Activated T-helper 1 cell treated with anti-CD3 and anti-CD28 coated beads, Interleukin-12 subunit alpha, Interleukin-12 subunit beta, Interleukin-2, Interleukin-4 antibody, amounts not matched to agents 30 ng/mL and 10 ng/mL and 1 ng/mL, durations not matched to agents 14 hours and 24 hours and 36 hours (primary cell): ENCODE measurements at regions not wholly inside any gene's neighbourhood (a gene's known extent, or its start where the extent isn't known, plus 50 kb on each side); places are given as distances from the start of the nearest gene placed in this dataset.

ENCODE experiments used
- DNase-seq: peaks from one replicate; pipeline ENCODE4 v3.0.0; 2021; ENCODE audit warnings: low spot score
- H3K27ac Mint-ChIP-seq: one replicate; pipeline ENCODE4 v1.8.0; 2021; ENCODE audit warnings: mild to moderate bottlenecking, mixed read lengths
- H3K27me3 Mint-ChIP-seq: one replicate; pipeline ENCODE4 v1.8.0; 2022; ENCODE audit warnings: mild to moderate bottlenecking, moderate library complexity, mixed read lengths; ENCODE audit not compliant: insufficient read depth
- H3K36me3 Mint-ChIP-seq: one replicate; pipeline ENCODE4 v1.8.0; 2021; ENCODE audit warnings: low read depth, mixed read lengths
- H3K4me1 Mint-ChIP-seq: one replicate; pipeline ENCODE4 v1.8.0; 2021; ENCODE audit warnings: low read depth, mixed read lengths
- H3K4me3 Mint-ChIP-seq: one replicate; pipeline ENCODE4 v1.8.0; 2021; ENCODE audit warnings: mild to moderate bottlenecking, moderate library complexity, mixed read lengths
- H3K9me3 Mint-ChIP-seq: one replicate; pipeline ENCODE4 v1.8.0; 2021; ENCODE audit warnings: mixed read lengths
- intact Hi-C: fragments of 100-400 bp; cut with micrococcal nuclease; formaldehyde crosslinking; loops from one replicate; pipeline ENCODE4 v1.15.1; 2024

GRCh38 chr5:146940295-146940694 is 61.7 kb upstream of the PPP2R2B start:
- Mint-ChIP-seq H3K9me3 (no peaks in the 10 kb centered on the region), H3K36me3 (no peaks in the 10 kb centered on the region), H3K27ac (no peak overlapping the region), H3K4me1 (no peaks in the 10 kb centered on the region), H3K4me3 (no peak overlapping the region), H3K27me3 (peaks cover 4% of the 10 kb centered on the region)
- no peak for DNase-seq
- intact Hi-C loops = no loop called here

- H3K27ac Mint-ChIP-seq = no peak overlapping the region
- H3K36me3 Mint-ChIP-seq = no peaks in the 10 kb centered on the region
- peaks cover 4% of the 10 kb centered on the region for H3K4me1 Mint-ChIP-seq
- H3K4me3 Mint-ChIP-seq = no peak overlapping the region
- H3K27me3 Mint-ChIP-seq = peaks cover 8% of the 10 kb centered on the region
- intact Hi-C loops = no loop called here
- no peak for DNase-seq
- no peaks in the 10 kb centered on the region for H3K9me3 Mint-ChIP-seq
Observed at GRCh38 chr5:146944019-146944418, 65.5 kb upstream of the PPP2R2B start.

- Mint-ChIP-seq H3K4me1 (peaks cover 4% of the 10 kb centered on the region), H3K9me3 (no peaks in the 10 kb centered on the region), H3K4me3 (no peak overlapping the region), H3K27ac (no peak overlapping the region), H3K27me3 (peaks cover 6% of the 10 kb centered on the region), H3K36me3 (no peaks in the 10 kb centered on the region)
- DNase-seq = no peak
- intact Hi-C loops = no loop called here
Observed at GRCh38 chr5:146944764-146945616, 66.4 kb upstream of the PPP2R2B start.

- Mint-ChIP-seq H3K9me3 (no peaks in the 10 kb centered on the region), H3K36me3 (no peaks in the 10 kb centered on the region), H3K4me3 (no peak overlapping the region), H3K4me1 (peaks cover 4% of the 10 kb centered on the region), H3K27me3 (peaks cover 4% of the 10 kb centered on the region), H3K27ac (no peak overlapping the region)
- intact Hi-C loops = no loop called here
- DNase-seq = no peak
Observed at GRCh38 chr5:146945617-146946084, 67.1 kb upstream of the PPP2R2B start.

- H3K36me3 Mint-ChIP-seq = no peaks in the 10 kb centered on the region
- no peak for DNase-seq
- H3K9me3 Mint-ChIP-seq = no peaks in the 10 kb centered on the region
- peaks cover 4% of the 10 kb centered on the region for H3K27me3 Mint-ChIP-seq
- no peak overlapping the region for H3K4me3 Mint-ChIP-seq
- peaks cover 4% of the 10 kb centered on the region for H3K4me1 Mint-ChIP-seq
- H3K27ac Mint-ChIP-seq = no peak overlapping the region
- intact Hi-C loops = no loop called here
Observed at GRCh38 chr5:146947181-146947941, 68.8 kb upstream of the PPP2R2B start.

- Mint-ChIP-seq H3K27me3 (peaks cover 8% of the 10 kb centered on the region), H3K4me3 (no peak overlapping the region), H3K36me3 (no peaks in the 10 kb centered on the region), H3K4me1 (peaks cover 4% of the 10 kb centered on the region), H3K27ac (no peak overlapping the region), H3K9me3 (no peaks in the 10 kb centered on the region)
- intact Hi-C loops = no loop called here
- no peak for DNase-seq
Observed at GRCh38 chr5:146948666-146949065, 70.1 kb upstream of the PPP2R2B start.

- no peak overlapping the region for H3K4me3 Mint-ChIP-seq
- peaks cover 8% of the 10 kb centered on the region for H3K27me3 Mint-ChIP-seq
- no peak for DNase-seq
- intact Hi-C loops = no loop called here
- no peaks in the 10 kb centered on the region for H3K36me3 Mint-ChIP-seq
- no peak overlapping the region for H3K27ac Mint-ChIP-seq
- H3K9me3 Mint-ChIP-seq = no peaks in the 10 kb centered on the region
- H3K4me1 Mint-ChIP-seq = peaks cover 2% of the 10 kb centered on the region
Observed at GRCh38 chr5:146952168-146952567, 73.6 kb upstream of the PPP2R2B start.

- Mint-ChIP-seq H3K9me3 (no peaks in the 10 kb centered on the region), H3K27ac (no peak overlapping the region), H3K4me1 (no peaks in the 10 kb centered on the region), H3K27me3 (peaks cover 11% of the 10 kb centered on the region), H3K36me3 (no peaks in the 10 kb centered on the region), H3K4me3 (no peak overlapping the region)
- DNase-seq = no peak
- intact Hi-C loops = no loop called here
Observed at GRCh38 chr5:146956217-146956616, 77.7 kb upstream of the PPP2R2B start.

GRCh38 chr5:146959360-146959759 is 80.8 kb upstream of the PPP2R2B start:
- no peak overlapping the region for H3K27ac Mint-ChIP-seq
- intact Hi-C loops = no loop called here
- no peaks in the 10 kb centered on the region for H3K9me3 Mint-ChIP-seq
- no peak overlapping the region for H3K4me3 Mint-ChIP-seq
- H3K27me3 Mint-ChIP-seq = peaks cover 7% of the 10 kb centered on the region
- no peaks in the 10 kb centered on the region for H3K4me1 Mint-ChIP-seq
- no peak for DNase-seq
- no peaks in the 10 kb centered on the region for H3K36me3 Mint-ChIP-seq

GRCh38 chr5:146962801-146963355 is 84.3 kb upstream of the PPP2R2B start:
- DNase-seq = no peak
- H3K4me1 Mint-ChIP-seq = no peaks in the 10 kb centered on the region
- H3K27me3 Mint-ChIP-seq = peaks cover 7% of the 10 kb centered on the region
- no peak overlapping the region for H3K27ac Mint-ChIP-seq
- no peaks in the 10 kb centered on the region for H3K36me3 Mint-ChIP-seq
- intact Hi-C loops = loop anchor here (10.0 kb wide), 1 partner anchor 222 kb away; no protein-coding TSS in a partner anchor
- no peaks in the 10 kb centered on the region for H3K9me3 Mint-ChIP-seq
- H3K4me3 Mint-ChIP-seq = no peak overlapping the region

- Mint-ChIP-seq H3K4me3 (no peak overlapping the region), H3K27ac (no peak overlapping the region), H3K36me3 (no peaks in the 10 kb centered on the region), H3K9me3 (no peaks in the 10 kb centered on the region), H3K4me1 (no peaks in the 10 kb centered on the region), H3K27me3 (no peaks in the 10 kb centered on the region)
- DNase-seq = peak; percentile 29
- intact Hi-C loops = loop anchor here (1.0 to 10.0 kb wide), 5 partner anchors 219 to 433 kb away; no protein-coding TSS in a partner anchor
Observed at GRCh38 chr5:146965761-146966659, 87.5 kb upstream of the PPP2R2B start.

- H3K4me3 Mint-ChIP-seq = no peak overlapping the region
- intact Hi-C loops = loop anchor here (10.0 kb wide), 1 partner anchor 217 kb away; no protein-coding TSS in a partner anchor
- no peaks in the 10 kb centered on the region for H3K36me3 Mint-ChIP-seq
- H3K27me3 Mint-ChIP-seq = no peaks in the 10 kb centered on the region
- no peaks in the 10 kb centered on the region for H3K9me3 Mint-ChIP-seq
- H3K27ac Mint-ChIP-seq = no peak overlapping the region
- DNase-seq = no peak
- H3K4me1 Mint-ChIP-seq = no peaks in the 10 kb centered on the region
Observed at GRCh38 chr5:146967646-146968045, 89.1 kb upstream of the PPP2R2B start.
